GM12878 (cell line): ENCODE measurements at regions not wholly inside any gene's neighbourhood (a gene's known extent, or its start where the extent isn't known, plus 50 kb on each side); places are given as distances from the start of the nearest gene placed in this dataset.

Experiments
- ATAC-seq: fragments of 200-7000 bp; cut with Tn5 transposase; 3 replicates; pipeline ENCODE4 v1.9.1; 2020; ENCODE audit warnings: mild to moderate bottlenecking, moderate library complexity
- BruUV-seq: library from RNA; stranded (reverse); fragments of 400-500 nt; replicated peaks from 2 replicates; lab custom pipeline; 2021; lab: Mats Ljungman, UMichigan
- CTCF ChIA-PET: fragments of 300-600 bp; sonication (Branson Sonifier 250); formaldehyde crosslinking; extraction: SDS; loops from one replicate; lab custom pipeline; 2021; ENCODE audit warnings: inconsistent platforms; lab: Yijun Ruan, JAX
- POLR2A ChIA-PET: fragments of 350-600 bp; formaldehyde crosslinking; extraction: SDS; loops from one replicate; lab custom pipeline; 2021; ENCODE audit warnings: inconsistent platforms; lab: Charles Lee
- RAD21 ChIA-PET: fragments of 300-600 bp; sonication (Branson Sonifier 250); formaldehyde crosslinking; loops from one replicate; lab custom pipeline; 2023; ENCODE audit warnings: antibody characterized with exemption; ENCODE audit not compliant: unreplicated experiment; lab: Charles Lee
- SMC1A ChIA-PET: fragments of 300-600 bp; sonication (Branson Sonifier 250); formaldehyde crosslinking; loops from one replicate; lab custom pipeline; 2023; ENCODE audit not compliant: unreplicated experiment, uncharacterized antibody; lab: Charles Lee
- DNase-seq: peaks from one replicate; pipeline ENCODE4 v3.0.0-alpha.2; 2011; ENCODE audit warnings: low read depth, low spot score
- FAIRE-seq: peaks from 3 replicates; lab custom pipeline; 2011; peaks lifted over from hg19 to GRCh38; lab: Jason Lieb, UNC
- H2AFZ ChIP-seq: 2 replicates; pipeline ENCODE4 v1.6.0; 2011; ENCODE audit warnings: low read depth, low read length, control low read depth; ENCODE audit not compliant: control insufficient read depth
- H3K27ac ChIP-seq: 2 replicates; pipeline ENCODE4 v1.5.1; 2011; ENCODE audit warnings: control low read depth; ENCODE audit not compliant: control insufficient read depth, insufficient read depth
- H3K27me3 ChIP-seq, 2 experiments: replicated peaks in 1 of 2; 2 replicates each; pipeline versions ENCODE4 v1.6.0 to v1.6.1; 2011; ENCODE audit warnings: low read length in 1 of 2; ENCODE audit not compliant: control insufficient read depth in 2 of 2, insufficient read depth in 2 of 2
- H3K36me3 ChIP-seq, 2 experiments: 2 replicates each; pipeline ENCODE4 v1.5.1; 2011; ENCODE audit warnings: low read length in 1 of 2; ENCODE audit not compliant: control insufficient read depth in 2 of 2, insufficient read depth in 2 of 2
- H3K4me1 ChIP-seq: 2 replicates; pipeline ENCODE4 v1.6.1; 2011; ENCODE audit warnings: mild to moderate bottlenecking, low read length, moderate library complexity, mixed read lengths; ENCODE audit not compliant: control insufficient read depth, insufficient read depth
- H3K4me2 ChIP-seq: 2 replicates; pipeline ENCODE4 v1.6.0; 2011; ENCODE audit warnings: control low read depth; ENCODE audit not compliant: control insufficient read depth, insufficient read depth
- H3K4me3 ChIP-seq: fragments of 200-600 bp; sonication (generic); 2 replicates; pipeline ENCODE4 v1.5.1; 2016
- H3K79me2 ChIP-seq: 2 replicates; pipeline ENCODE4 v1.6.0; 2011; ENCODE audit warnings: low read length; ENCODE audit not compliant: control insufficient read depth, insufficient read depth
- H3K9ac ChIP-seq: 2 replicates; pipeline ENCODE4 v1.8.0; 2011; ENCODE audit warnings: low read length, control low read depth, mixed read lengths; ENCODE audit not compliant: control insufficient read depth, insufficient read depth
- H3K9me3 ChIP-seq: replicated peaks from 3 replicates; pipeline ENCODE4 v1.5.1; 2011; ENCODE audit warnings: mild to moderate bottlenecking, low read length; ENCODE audit not compliant: control insufficient read depth, insufficient read depth
- H4K20me1 ChIP-seq: 2 replicates; pipeline ENCODE4 v1.6.0; 2011; ENCODE audit not compliant: control insufficient read depth, insufficient read depth
- CBX5 ChIP-seq: sonication (generic); IDR thresholded peaks from 2 replicates; pipeline ENCODE4 v1.6.1; 2016; ENCODE audit warnings: low read depth, moderate library complexity, mild to moderate bottlenecking, inconsistent platforms
- CHD4 ChIP-seq: fragments of 200-600 bp; sonication (generic); IDR thresholded peaks from 2 replicates; pipeline ENCODE4 v1.6.1; 2016; ENCODE audit warnings: mild to moderate bottlenecking
- EED ChIP-seq: sonication (generic); IDR thresholded peaks from 2 replicates; pipeline ENCODE4 v1.6.1; 2016; ENCODE audit warnings: antibody characterized with exemption, low read depth
- EGR1 ChIP-seq, 2 experiments: IDR thresholded peaks; 1 replicate in 1 of 2; 2 replicates in 1 of 2; pipeline ENCODE4 v1.6.1; 2011 to 2012; ENCODE audit warnings: low read depth in 2 of 2, low read length in 2 of 2, borderline replicate concordance in 1 of 2, mild to moderate bottlenecking in 1 of 2, moderate library complexity in 1 of 2
- RB1 ChIP-seq: fragments of 450-650 bp; formaldehyde crosslinking; IDR thresholded peaks from 2 replicates; pipeline ENCODE4 v1.6.1; 2017; ENCODE audit warnings: mild to moderate bottlenecking, borderline replicate concordance
- RCOR1 ChIP-seq: conservative IDR thresholded peaks from 2 replicates; pipeline ENCODE4 v1.6.1; 2012; ENCODE audit warnings: low read depth, low read length, improper control_type of control experiment
- RELA ChIP-seq: fragments of 450-650 bp; IDR thresholded peaks from 2 replicates; pipeline ENCODE4 v1.8.0; 2014; ENCODE audit warnings: borderline replicate concordance; ENCODE audit not compliant: partially characterized antibody
- SMARCA5 ChIP-seq: fragments of 450-650 bp; IDR thresholded peaks from 2 replicates; pipeline ENCODE4 v1.6.1; 2017; ENCODE audit warnings: mild to moderate bottlenecking
- SP1 ChIP-seq: IDR thresholded peaks from one replicate; pipeline ENCODE4 v1.6.1; 2011; ENCODE audit warnings: low read depth, low read length
- STAT3 ChIP-seq: IDR thresholded peaks from 2 replicates; pipeline ENCODE4 v1.6.1; 2011; ENCODE audit warnings: low read depth, low read length, improper control_type of control experiment
- YY1 ChIP-seq: IDR thresholded peaks from 2 replicates; pipeline ENCODE4 v1.6.1; 2011; ENCODE audit warnings: low read depth, mild to moderate bottlenecking, low read length
- ZNF24 ChIP-seq: fragments of 450-650 bp; IDR thresholded peaks from 2 replicates; pipeline ENCODE4 v1.6.1; 2017; ENCODE audit warnings: antibody characterized with exemption, mild to moderate bottlenecking
- ZNF622 ChIP-seq: fragments of 450-650 bp; IDR thresholded peaks from 2 replicates; pipeline ENCODE4 v1.6.1; 2017; ENCODE audit warnings: mild to moderate bottlenecking, inconsistent platforms
- WGBS: methylation state at CpG from one replicate; pipeline ENCODE4 v1.1.6; 2016; ENCODE audit warnings: low lambda C conversion rate; ENCODE audit not compliant: insufficient replicate concordance, insufficient coverage; ENCODE audit errors: missing lambda C conversion rate; 5-methylcytosine and 5-hydroxymethylcytosine counted together
- in situ Hi-C: fragments of 300-500 bp; cut with MboI; formaldehyde crosslinking; loops from 9 replicates; pipeline ENCODE4 v1.14.3; 2018; ENCODE audit warnings: mixed read lengths
- intact Hi-C: fragments of 100-400 bp; cut with micrococcal nuclease; formaldehyde crosslinking; loops from one replicate; pipeline ENCODE4 v1.14.2; 2022; ENCODE audit not compliant: unreplicated experiment
- TF ChIP-seq, protein P1 (sequence below): fragments of 150-350 bp; IDR thresholded peaks from 2 replicates; pipeline ENCODE4 v1.6.1; 2016; ENCODE audit warnings: low read depth, low read length
- TF ChIP-seq, protein P2 (sequence below): fragments of 150-350 bp; IDR thresholded peaks from 2 replicates; pipeline ENCODE4 v1.6.1; 2014; ENCODE audit warnings: mild to moderate bottlenecking, low read depth, low read length
- TF ChIP-seq, protein P3 (sequence below): fragments of 450-650 bp; formaldehyde crosslinking; IDR thresholded peaks from 2 replicates; pipeline ENCODE4 v1.5.0; 2022; ENCODE audit warnings: mild to moderate bottlenecking, missing genetic modification characterization
- TF ChIP-seq, protein P4 (sequence below): IDR thresholded peaks from 2 replicates; pipeline ENCODE4 v1.6.1; 2011; ENCODE audit warnings: borderline replicate concordance, low read depth, mild to moderate bottlenecking, moderate library complexity, mixed read lengths, low read length; ENCODE audit not compliant: insufficient read depth; ENCODE audit errors: extremely low read length

DNA sequence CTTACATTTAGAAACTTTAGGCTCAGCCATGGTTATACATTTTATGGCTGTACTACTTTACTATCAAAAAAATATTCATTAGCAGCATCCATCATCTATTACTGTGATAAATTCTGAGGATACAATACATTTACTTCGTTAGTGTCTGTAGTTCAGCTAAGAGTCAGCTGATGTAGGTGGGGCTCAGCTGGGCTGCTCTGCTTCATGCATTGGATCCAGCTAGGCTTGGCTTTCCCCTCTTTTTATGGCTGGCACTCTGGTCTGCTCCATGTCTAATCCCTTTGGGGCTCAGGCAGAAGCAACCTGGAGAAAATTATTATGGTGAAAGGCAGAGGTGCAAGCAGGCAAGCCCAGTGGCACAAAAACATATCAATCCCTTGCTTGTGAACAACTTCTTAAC lies 930.1 kb upstream of the NR2F2 start:
- BruUV-seq: no TSS peak
- in situ Hi-C loops: no loop called here
- no peak for FAIRE-seq
- ChIA-PET RAD21 (no interaction called here), POLR2A (no interaction called here), SMC1A (interaction anchor here (1.5 kb wide), 1 partner anchor 9 kb away, joined by 4 read pairs; no protein-coding TSS in a partner anchor), CTCF (interaction anchor here (1.5 kb wide), 1 partner anchor 12 kb away, joined by 4 read pairs; no protein-coding TSS in a partner anchor)
- Histone ChIP-seq H3K79me2 (no peaks in the 10 kb centered on the region), H3K27me3 (no peaks in the 10 kb centered on the region), H4K20me1 (no peaks in the 10 kb centered on the region), H3K9ac (no peak overlapping the region), H3K27ac (no peak overlapping the region), H3K36me3 (no peaks in the 10 kb centered on the region), H3K4me3 (no peak overlapping the region), H3K9me3 (no peaks in the 10 kb centered on the region), H2AFZ (no peak overlapping the region), H3K4me1 (no peaks in the 10 kb centered on the region), H3K4me2 (no peak overlapping the region)
- ATAC-seq: no peak
- intact Hi-C loops: no loop called here
- 0% methylated on average over 1 of the region's 1 CpG for WGBS
- no peak for DNase-seq
- TF ChIP-seq ZNF622 (no peak), ZNF24 (no peak), RB1 (no peak), SMARCA5 (no peak), STAT3 (no peak), EGR1 (IDR thresholded peaks at IDR 0.05; ENCODE audit: borderline replicate concordance in 1 of 2, low read depth in 2 of 2, low read length in 2 of 2) (no peak), EED (no peak), SP1 (no peak), RCOR1 (no peak), CHD4 (no peak), CBX5 (no peak), RELA (no peak), YY1 (no peak)
- TF ChIP-seq, protein P1, sequence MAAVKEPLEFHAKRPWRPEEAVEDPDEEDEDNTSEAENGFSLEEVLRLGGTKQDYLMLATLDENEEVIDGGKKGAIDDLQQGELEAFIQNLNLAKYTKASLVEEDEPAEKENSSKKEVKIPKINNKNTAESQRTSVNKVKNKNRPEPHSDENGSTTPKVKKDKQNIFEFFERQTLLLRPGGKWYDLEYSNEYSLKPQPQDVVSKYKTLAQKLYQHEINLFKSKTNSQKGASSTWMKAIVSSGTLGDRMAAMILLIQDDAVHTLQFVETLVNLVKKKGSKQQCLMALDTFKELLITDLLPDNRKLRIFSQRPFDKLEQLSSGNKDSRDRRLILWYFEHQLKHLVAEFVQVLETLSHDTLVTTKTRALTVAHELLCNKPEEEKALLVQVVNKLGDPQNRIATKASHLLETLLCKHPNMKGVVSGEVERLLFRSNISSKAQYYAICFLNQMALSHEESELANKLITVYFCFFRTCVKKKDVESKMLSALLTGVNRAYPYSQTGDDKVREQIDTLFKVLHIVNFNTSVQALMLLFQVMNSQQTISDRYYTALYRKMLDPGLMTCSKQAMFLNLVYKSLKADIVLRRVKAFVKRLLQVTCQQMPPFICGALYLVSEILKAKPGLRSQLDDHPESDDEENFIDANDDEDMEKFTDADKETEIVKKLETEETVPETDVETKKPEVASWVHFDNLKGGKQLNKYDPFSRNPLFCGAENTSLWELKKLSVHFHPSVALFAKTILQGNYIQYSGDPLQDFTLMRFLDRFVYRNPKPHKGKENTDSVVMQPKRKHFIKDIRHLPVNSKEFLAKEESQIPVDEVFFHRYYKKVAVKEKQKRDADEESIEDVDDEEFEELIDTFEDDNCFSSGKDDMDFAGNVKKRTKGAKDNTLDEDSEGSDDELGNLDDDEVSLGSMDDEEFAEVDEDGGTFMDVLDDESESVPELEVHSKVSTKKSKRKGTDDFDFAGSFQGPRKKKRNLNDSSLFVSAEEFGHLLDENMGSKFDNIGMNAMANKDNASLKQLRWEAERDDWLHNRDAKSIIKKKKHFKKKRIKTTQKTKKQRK: no peak
- TF ChIP-seq, protein P2, sequence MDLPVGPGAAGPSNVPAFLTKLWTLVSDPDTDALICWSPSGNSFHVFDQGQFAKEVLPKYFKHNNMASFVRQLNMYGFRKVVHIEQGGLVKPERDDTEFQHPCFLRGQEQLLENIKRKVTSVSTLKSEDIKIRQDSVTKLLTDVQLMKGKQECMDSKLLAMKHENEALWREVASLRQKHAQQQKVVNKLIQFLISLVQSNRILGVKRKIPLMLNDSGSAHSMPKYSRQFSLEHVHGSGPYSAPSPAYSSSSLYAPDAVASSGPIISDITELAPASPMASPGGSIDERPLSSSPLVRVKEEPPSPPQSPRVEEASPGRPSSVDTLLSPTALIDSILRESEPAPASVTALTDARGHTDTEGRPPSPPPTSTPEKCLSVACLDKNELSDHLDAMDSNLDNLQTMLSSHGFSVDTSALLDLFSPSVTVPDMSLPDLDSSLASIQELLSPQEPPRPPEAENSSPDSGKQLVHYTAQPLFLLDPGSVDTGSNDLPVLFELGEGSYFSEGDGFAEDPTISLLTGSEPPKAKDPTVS: no peak
- TF ChIP-seq, protein P3, sequence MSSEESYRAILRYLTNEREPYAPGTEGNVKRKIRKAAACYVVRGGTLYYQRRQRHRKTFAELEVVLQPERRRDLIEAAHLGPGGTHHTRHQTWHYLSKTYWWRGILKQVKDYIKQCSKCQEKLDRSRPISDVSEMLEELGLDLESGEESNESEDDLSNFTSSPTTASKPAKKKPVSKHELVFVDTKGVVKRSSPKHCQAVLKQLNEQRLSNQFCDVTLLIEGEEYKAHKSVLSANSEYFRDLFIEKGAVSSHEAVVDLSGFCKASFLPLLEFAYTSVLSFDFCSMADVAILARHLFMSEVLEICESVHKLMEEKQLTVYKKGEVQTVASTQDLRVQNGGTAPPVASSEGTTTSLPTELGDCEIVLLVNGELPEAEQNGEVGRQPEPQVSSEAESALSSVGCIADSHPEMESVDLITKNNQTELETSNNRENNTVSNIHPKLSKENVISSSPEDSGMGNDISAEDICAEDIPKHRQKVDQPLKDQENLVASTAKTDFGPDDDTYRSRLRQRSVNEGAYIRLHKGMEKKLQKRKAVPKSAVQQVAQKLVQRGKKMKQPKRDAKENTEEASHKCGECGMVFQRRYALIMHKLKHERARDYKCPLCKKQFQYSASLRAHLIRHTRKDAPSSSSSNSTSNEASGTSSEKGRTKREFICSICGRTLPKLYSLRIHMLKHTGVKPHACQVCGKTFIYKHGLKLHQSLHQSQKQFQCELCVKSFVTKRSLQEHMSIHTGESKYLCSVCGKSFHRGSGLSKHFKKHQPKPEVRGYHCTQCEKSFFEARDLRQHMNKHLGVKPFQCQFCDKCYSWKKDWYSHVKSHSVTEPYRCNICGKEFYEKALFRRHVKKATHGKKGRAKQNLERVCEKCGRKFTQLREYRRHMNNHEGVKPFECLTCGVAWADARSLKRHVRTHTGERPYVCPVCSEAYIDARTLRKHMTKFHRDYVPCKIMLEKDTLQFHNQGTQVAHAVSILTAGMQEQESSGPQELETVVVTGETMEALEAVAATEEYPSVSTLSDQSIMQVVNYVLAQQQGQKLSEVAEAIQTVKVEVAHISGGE (CRISPR knock-in tag): no peak
- TF ChIP-seq, protein P4, sequence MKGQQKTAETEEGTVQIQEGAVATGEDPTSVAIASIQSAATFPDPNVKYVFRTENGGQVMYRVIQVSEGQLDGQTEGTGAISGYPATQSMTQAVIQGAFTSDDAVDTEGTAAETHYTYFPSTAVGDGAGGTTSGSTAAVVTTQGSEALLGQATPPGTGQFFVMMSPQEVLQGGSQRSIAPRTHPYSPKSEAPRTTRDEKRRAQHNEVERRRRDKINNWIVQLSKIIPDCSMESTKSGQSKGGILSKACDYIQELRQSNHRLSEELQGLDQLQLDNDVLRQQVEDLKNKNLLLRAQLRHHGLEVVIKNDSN: no peak
